ENCODE measurements at regions not wholly inside any gene's neighbourhood (a gene's known extent, or its start where the extent isn't known, plus 50 kb on each side); places are given as distances from the start of the nearest gene placed in this dataset.

DNA sequence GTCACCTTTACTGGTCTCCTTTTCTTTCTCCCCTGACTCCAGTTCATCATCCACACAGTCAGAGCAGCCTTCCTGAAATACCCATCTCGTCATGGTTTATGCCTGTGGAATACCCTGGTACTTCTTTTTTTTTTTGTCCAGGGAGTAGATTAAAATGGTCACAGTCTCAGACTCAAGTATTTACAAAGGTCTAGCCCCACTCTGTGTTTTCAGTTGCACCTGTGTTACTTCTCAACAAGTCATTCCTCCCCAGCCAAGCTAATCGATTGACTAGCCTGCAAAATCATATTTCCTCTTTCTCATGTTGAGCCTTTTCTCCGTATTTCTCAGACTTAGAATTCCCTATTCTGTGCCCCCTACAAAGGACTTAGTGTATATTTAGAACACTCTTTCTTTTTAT, 155.2 kb upstream of the KCNN2 start:
- no peak overlapping the region for H3K27ac ChIP-seq (ENCODE audit: low read length)
- no peak overlapping the region for H3K4me3 ChIP-seq (ENCODE audit: low read length)
- no peak for DNase-seq (ENCODE audit: low read depth, low spot score)
- no peaks in the 10 kb centered on the region for H3K36me3 ChIP-seq (ENCODE audit: control insufficient read depth, insufficient read depth, low read length)
- no peaks in the 10 kb centered on the region for H3K9me3 ChIP-seq (ENCODE audit: control insufficient read depth, insufficient read depth, low read length)
- WGBS (ENCODE audit: insufficient coverage, insufficient read length): no CpG with 5 or more reads among the region's 3 CpGs
- no peaks in the 10 kb centered on the region for H3K27me3 ChIP-seq (ENCODE audit: control insufficient read depth, insufficient read depth, low read length)
- no peaks in the 10 kb centered on the region; the same call in 1 of the 2 replicates for H3K4me1 ChIP-seq (ENCODE audit: control insufficient read depth, insufficient read depth, low read length)

DNA sequence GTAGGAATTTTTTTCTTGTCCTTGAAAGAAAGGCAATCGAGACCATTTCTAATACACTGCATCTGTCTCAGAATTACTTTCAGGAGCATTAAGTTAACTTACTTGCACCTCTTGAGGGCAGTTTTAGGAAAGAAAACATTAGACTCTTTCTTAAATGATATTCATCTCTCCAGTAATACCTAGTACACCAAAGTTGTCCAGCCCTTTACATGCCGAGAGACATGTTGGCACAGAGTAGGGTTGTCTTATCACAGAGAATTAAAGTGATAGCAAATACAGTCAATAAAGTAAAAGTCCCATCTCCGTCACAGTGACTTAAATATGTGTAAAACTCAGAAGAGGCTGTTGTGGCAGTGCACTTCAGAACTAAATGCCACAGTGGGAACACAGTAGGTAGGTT, 154.3 kb upstream of the KCNN2 start:
- no peaks in the 10 kb centered on the region for H3K27me3 ChIP-seq (ENCODE audit: control insufficient read depth, insufficient read depth, low read length)
- H3K36me3 ChIP-seq (ENCODE audit: control insufficient read depth, insufficient read depth, low read length): no peaks in the 10 kb centered on the region
- no peaks in the 10 kb centered on the region for H3K9me3 ChIP-seq (ENCODE audit: control insufficient read depth, insufficient read depth, low read length)
- no peak overlapping the region for H3K27ac ChIP-seq (ENCODE audit: low read length)
- WGBS (ENCODE audit: insufficient coverage, insufficient read length): no CpG with 5 or more reads among the region's 3 CpGs
- no peak for DNase-seq (ENCODE audit: low read depth, low spot score)
- H3K4me3 ChIP-seq (ENCODE audit: low read length): no peak overlapping the region
- no peaks in the 10 kb centered on the region; the same call in 1 of the 2 replicates for H3K4me1 ChIP-seq (ENCODE audit: control insufficient read depth, insufficient read depth, low read length)

DNA sequence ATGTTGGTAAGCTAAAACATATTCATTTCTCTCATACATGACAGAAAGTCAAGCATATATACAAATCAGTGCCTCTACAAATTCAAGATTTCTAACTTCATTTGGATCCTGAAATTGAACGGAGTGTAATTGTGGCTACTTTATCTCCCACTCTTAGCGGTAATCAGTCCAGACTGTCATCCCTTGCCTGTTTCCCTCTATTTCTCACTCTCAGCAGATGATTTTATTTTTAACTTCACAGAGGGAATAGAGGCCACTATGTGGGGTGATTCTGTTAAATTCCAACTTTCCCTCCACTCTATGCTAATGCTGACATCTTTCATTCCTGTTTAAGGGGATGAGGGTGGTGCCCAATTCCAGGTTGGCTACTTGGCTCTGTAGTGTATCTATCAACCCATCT, 153.8 kb upstream of the KCNN2 start:
- H3K27me3 ChIP-seq (ENCODE audit: control insufficient read depth, insufficient read depth, low read length): no peaks in the 10 kb centered on the region
- WGBS (ENCODE audit: insufficient coverage, insufficient read length): no CpG with 5 or more reads among the region's 2 CpGs
- H3K4me1 ChIP-seq (ENCODE audit: control insufficient read depth, insufficient read depth, low read length): no peaks in the 10 kb centered on the region; the same call in 1 of the 2 replicates

DNA sequence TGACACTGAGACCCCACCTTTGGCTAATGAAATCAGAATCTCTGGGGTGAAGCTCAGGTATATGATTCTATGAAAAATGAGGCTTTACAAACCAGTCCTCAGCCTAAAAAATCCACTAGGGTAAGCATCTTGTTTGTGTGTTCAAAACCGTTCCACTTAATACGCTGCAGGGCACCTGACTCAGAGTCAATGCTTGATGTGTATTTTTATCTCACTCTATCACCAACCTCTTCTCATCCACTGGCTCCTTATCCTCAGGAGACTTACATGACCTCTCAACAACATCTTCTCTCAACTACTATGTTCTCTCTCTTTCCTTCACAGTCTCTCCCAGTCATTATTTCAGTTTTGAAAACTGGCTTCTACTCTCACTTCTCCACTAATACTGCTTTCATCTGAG, 153.3 kb upstream of the KCNN2 start:
- Histone ChIP-seq H3K4me3 (ENCODE audit: low read length) (no peak overlapping the region), H3K27ac (ENCODE audit: low read length) (no peak overlapping the region), H3K27me3 (ENCODE audit: control insufficient read depth, insufficient read depth, low read length) (no peaks in the 10 kb centered on the region), H3K9me3 (ENCODE audit: control insufficient read depth, insufficient read depth, low read length) (no peaks in the 10 kb centered on the region), H3K4me1 (ENCODE audit: control insufficient read depth, insufficient read depth, low read length) (no peaks in the 10 kb centered on the region; the same call in 1 of the 2 replicates), H3K36me3 (ENCODE audit: control insufficient read depth, insufficient read depth, low read length) (no peaks in the 10 kb centered on the region)
- DNase-seq (ENCODE audit: low read depth, low spot score): no peak
- WGBS (ENCODE audit: insufficient coverage, insufficient read length): no CpG with 5 or more reads among the region's 2 CpGs

More for the DNA sequence above, 153.8 kb upstream of the KCNN2 start:
- no peak overlapping the region for H3K27ac ChIP-seq (ENCODE audit: low read length)
- no peak overlapping the region for H3K4me3 ChIP-seq (ENCODE audit: low read length)
- no peaks in the 10 kb centered on the region for H3K36me3 ChIP-seq (ENCODE audit: control insufficient read depth, insufficient read depth, low read length)
- H3K9me3 ChIP-seq (ENCODE audit: control insufficient read depth, insufficient read depth, low read length): no peaks in the 10 kb centered on the region
- DNase-seq (ENCODE audit: low read depth, low spot score): no peak

DNA sequence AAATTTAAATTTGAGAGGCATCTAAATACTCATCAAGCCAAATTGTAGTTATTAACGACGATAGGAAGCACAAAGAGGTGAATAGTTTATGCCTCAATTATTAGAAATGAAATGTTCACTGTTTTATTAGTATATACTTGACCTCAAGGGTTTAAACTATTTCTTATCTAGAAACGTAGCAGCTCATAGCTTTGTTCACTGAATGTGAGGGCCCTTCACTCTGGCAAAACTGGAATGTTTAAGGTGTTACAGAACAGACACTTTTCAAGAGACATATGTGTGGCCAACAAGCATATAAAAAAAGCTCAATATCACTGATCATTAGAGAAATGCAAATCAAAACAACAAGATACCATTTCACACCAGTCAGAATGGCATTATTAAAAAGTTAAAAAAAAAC, 151.2 kb upstream of the KCNN2 start:
- no peaks in the 10 kb centered on the region for H3K27me3 ChIP-seq (ENCODE audit: control insufficient read depth, insufficient read depth, low read length)
- WGBS (ENCODE audit: insufficient coverage, insufficient read length): no CpG with 5 or more reads among the region's 3 CpGs
- H3K4me1 ChIP-seq (ENCODE audit: control insufficient read depth, insufficient read depth, low read length): no peaks in the 10 kb centered on the region; the same call in 1 of the 2 replicates

DNA sequence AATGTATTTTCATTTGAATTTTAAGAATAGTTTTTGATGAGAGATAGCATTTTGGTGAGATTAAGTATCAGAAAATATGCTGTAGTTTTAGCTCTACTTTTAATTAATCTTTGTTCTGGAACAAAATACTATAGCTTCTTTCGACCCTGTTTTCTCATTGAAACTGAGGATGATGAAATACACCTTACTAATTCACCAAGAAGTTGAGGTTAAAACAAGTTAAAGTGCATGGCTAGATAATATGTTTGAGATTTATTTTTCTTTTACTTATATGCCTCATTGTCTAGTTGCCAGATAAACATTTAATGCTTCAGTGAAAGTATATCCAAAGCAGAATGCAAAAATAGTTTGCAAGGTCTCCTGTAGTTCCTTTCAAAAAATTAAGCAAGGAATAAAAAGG, 140.1 kb upstream of the KCNN2 start:
- Histone ChIP-seq H3K4me1 (ENCODE audit: control insufficient read depth, insufficient read depth, low read length) (no peaks in the 10 kb centered on the region), H3K27ac (ENCODE audit: low read length) (no peak overlapping the region), H3K4me3 (ENCODE audit: low read length) (no peak overlapping the region), H3K27me3 (ENCODE audit: control insufficient read depth, insufficient read depth, low read length) (no peaks in the 10 kb centered on the region), H3K9me3 (ENCODE audit: control insufficient read depth, insufficient read depth, low read length) (no peaks in the 10 kb centered on the region), H3K36me3 (ENCODE audit: control insufficient read depth, insufficient read depth, low read length) (no peaks in the 10 kb centered on the region)
- WGBS (ENCODE audit: insufficient coverage, insufficient read length): no CpG with 5 or more reads among the region's 1 CpG
- no peak for DNase-seq (ENCODE audit: low read depth, low spot score)

More for the DNA sequence above, 151.2 kb upstream of the KCNN2 start:
- Histone ChIP-seq H3K4me3 (ENCODE audit: low read length) (no peak overlapping the region), H3K9me3 (ENCODE audit: control insufficient read depth, insufficient read depth, low read length) (no peaks in the 10 kb centered on the region), H3K36me3 (ENCODE audit: control insufficient read depth, insufficient read depth, low read length) (no peaks in the 10 kb centered on the region), H3K27ac (ENCODE audit: low read length) (no peak overlapping the region)
- no peak for DNase-seq (ENCODE audit: low read depth, low spot score)

DNA sequence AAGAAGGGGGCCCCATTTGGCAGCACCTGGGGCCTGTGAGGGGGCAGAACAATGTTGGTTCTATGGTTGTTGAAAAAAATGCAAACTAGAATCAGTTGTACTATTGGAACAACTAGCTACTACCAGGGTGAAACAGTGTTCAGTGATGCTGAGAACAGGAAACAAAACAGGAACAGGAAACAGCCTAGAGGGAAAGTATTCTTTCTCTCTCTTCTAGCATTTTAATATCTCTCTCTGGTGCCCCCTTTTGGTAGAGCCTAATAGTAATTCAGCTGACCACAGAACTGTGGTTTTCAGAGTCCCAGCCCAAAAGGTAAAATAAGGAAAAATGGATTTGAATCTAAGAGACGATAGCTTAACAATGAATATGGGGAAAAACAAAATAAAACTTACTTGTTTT, 138.0 kb upstream of the KCNN2 start:
- DNase-seq (ENCODE audit: low read depth, low spot score): peak; percentile 29
- Histone ChIP-seq H3K27ac (ENCODE audit: low read length) (no peak overlapping the region), H3K9me3 (ENCODE audit: control insufficient read depth, insufficient read depth, low read length) (no peaks in the 10 kb centered on the region), H3K4me1 (ENCODE audit: control insufficient read depth, insufficient read depth, low read length) (no peaks in the 10 kb centered on the region), H3K4me3 (ENCODE audit: low read length) (no peak overlapping the region), H3K36me3 (ENCODE audit: control insufficient read depth, insufficient read depth, low read length) (no peaks in the 10 kb centered on the region), H3K27me3 (ENCODE audit: control insufficient read depth, insufficient read depth, low read length) (no peaks in the 10 kb centered on the region)
- no CpG with 5 or more reads among the region's 1 CpG for WGBS (ENCODE audit: insufficient coverage, insufficient read length)

DNA sequence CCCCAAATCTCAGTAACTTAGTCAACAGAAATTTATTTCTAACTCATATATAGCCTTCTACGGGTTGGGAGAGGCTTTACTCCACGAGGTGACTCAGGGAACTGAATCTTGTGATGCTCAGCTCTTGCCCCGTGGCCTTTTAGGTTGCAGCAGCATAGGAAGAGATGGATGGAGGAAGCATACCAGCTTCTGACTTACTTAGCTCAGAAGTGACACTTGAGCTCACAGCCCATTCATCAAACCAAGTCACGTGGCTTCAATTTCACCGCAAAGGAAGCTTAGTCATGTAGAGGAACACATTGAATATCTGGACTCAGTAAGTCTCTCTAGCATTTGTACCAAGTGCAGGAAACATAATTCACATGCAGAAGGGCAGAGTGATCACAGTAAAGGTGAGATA, 124.1 kb upstream of the KCNN2 start:
- Histone ChIP-seq H3K4me3 (ENCODE audit: low read length) (no peak overlapping the region), H3K9me3 (ENCODE audit: control insufficient read depth, insufficient read depth, low read length) (no peaks in the 10 kb centered on the region), H3K27me3 (ENCODE audit: control insufficient read depth, insufficient read depth, low read length) (no peaks in the 10 kb centered on the region), H3K4me1 (ENCODE audit: control insufficient read depth, insufficient read depth, low read length) (no peaks in the 10 kb centered on the region), H3K36me3 (ENCODE audit: control insufficient read depth, insufficient read depth, low read length) (no peaks in the 10 kb centered on the region), H3K27ac (ENCODE audit: low read length) (no peak overlapping the region)
- no peak for DNase-seq (ENCODE audit: low read depth, low spot score)
- no CpG with 5 or more reads among the region's 5 CpGs for WGBS (ENCODE audit: insufficient coverage, insufficient read length)

DNA sequence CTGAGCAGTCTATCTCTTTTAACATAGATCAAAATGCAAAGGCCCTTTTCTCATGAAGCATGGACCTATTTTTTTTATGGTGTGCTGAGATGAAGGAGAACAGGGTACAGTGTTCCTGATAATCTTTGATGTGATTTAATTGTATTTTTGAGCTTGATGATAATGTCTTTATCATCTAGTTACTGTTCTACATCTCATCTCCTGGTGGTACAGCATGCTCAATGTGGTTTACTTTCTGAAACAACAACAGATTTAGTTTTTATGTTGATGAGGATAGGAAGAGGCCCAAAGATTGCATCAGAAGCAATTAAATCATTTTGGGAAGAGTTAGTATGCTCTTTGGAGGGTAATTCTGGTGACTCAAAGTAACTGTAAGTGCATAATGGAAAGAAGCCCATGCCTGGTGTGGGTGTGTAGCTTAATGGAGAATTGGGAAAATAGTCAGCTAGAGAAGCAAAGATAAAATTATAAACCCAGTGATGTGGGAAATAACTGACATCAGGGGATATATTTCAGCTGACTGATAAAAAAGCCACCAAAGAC, 123.0 kb upstream of the KCNN2 start:
- Histone ChIP-seq H3K4me3 (ENCODE audit: low read length) (no peak overlapping the region), H3K4me1 (ENCODE audit: control insufficient read depth, insufficient read depth, low read length) (no peaks in the 10 kb centered on the region), H3K27me3 (ENCODE audit: control insufficient read depth, insufficient read depth, low read length) (no peaks in the 10 kb centered on the region), H3K36me3 (ENCODE audit: control insufficient read depth, insufficient read depth, low read length) (no peaks in the 10 kb centered on the region), H3K9me3 (ENCODE audit: control insufficient read depth, insufficient read depth, low read length) (no peaks in the 10 kb centered on the region), H3K27ac (ENCODE audit: low read length) (no peak overlapping the region)
- no peak for DNase-seq (ENCODE audit: low read depth, low spot score)

DNA sequence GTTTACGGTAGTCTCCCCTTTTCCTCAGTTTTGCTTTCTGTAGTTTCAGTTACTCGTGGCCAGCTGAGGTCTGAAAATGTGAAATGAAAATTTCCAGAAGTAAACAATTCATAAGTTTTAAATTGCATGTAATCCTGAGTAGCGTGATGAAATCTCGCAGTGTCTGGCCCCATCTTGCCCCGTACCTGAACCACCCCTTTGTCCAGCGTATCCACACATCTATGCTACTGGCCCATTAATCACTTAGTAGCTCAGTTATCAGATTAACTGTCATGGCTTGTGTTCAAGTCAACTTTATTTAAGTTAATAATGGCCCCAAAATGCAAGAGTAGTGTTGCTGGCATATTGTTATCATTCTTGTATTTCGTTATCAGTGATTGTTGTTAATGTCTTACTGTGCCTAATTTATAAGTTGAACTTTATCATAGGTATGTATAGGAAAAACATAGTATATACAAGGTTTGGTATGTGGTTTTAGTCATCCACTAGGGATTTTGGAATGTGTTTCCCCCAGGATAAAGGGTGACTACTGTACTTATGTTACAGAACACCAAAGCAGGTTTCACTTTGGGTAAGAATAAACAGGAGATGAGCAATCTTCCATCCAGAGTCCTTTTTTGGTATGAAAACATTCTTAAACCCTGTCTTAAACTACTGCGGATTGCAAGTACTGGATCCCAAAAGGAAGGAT, 118.4 kb upstream of the KCNN2 start:
- DNase-seq (ENCODE audit: low read depth, low spot score): no peak
- H3K4me1 ChIP-seq (ENCODE audit: control insufficient read depth, insufficient read depth, low read length): no peaks in the 10 kb centered on the region
- H3K9me3 ChIP-seq (ENCODE audit: control insufficient read depth, insufficient read depth, low read length): no peaks in the 10 kb centered on the region
- H3K27ac ChIP-seq (ENCODE audit: low read length): no peak overlapping the region
- no CpG with 5 or more reads among the region's 8 CpGs for WGBS (ENCODE audit: insufficient coverage, insufficient read length)
- no peak overlapping the region for H3K4me3 ChIP-seq (ENCODE audit: low read length)
- H3K27me3 ChIP-seq (ENCODE audit: control insufficient read depth, insufficient read depth, low read length): no peaks in the 10 kb centered on the region
- no peaks in the 10 kb centered on the region for H3K36me3 ChIP-seq (ENCODE audit: control insufficient read depth, insufficient read depth, low read length)

DNA sequence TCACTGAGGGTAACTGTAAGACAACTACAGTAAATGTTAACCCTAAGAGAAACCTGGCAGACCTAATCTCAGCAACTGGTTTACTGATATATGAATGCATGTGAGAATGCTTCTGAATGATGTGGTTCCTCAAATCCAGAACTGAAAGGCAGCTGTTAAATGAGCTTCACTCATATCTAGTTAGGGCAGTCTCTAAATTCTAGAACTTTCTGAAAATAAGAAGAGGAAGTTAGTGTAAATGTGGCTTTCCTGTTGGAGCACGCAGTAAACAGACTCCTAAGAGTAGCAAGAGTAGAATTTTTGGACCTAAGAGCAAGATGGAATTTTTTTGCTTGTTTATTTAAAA, 117.9 kb upstream of the KCNN2 start:
- no peaks in the 10 kb centered on the region for H3K9me3 ChIP-seq (ENCODE audit: control insufficient read depth, insufficient read depth, low read length)
- H3K4me1 ChIP-seq (ENCODE audit: control insufficient read depth, insufficient read depth, low read length): no peaks in the 10 kb centered on the region
- H3K27me3 ChIP-seq (ENCODE audit: control insufficient read depth, insufficient read depth, low read length): no peaks in the 10 kb centered on the region
- H3K36me3 ChIP-seq (ENCODE audit: control insufficient read depth, insufficient read depth, low read length): no peaks in the 10 kb centered on the region
- no peak overlapping the region for H3K4me3 ChIP-seq (ENCODE audit: low read length)
- no peak overlapping the region for H3K27ac ChIP-seq (ENCODE audit: low read length)
- WGBS (ENCODE audit: insufficient coverage, insufficient read length): no CpG with 5 or more reads among the region's 1 CpG
- DNase-seq (ENCODE audit: low read depth, low spot score): no peak

All from iPS DF 6.9 (cell line).